ENCODE measurements at regions not wholly inside any gene's neighbourhood (a gene's known extent, or its start where the extent isn't known, plus 50 kb on each side); places are given as distances from the start of the nearest gene placed in this dataset.

- no peak for TF ChIP-seq POLR2AphosphoS5 (IDR thresholded peaks at IDR 0.05; ENCODE audit: low read depth, low read length)
- TF ChIP-seq TCF7L2 (IDR thresholded peaks at IDR 0.05; ENCODE audit: low read depth, low read length) = no peak
- TF ChIP-seq, protein P1, sequence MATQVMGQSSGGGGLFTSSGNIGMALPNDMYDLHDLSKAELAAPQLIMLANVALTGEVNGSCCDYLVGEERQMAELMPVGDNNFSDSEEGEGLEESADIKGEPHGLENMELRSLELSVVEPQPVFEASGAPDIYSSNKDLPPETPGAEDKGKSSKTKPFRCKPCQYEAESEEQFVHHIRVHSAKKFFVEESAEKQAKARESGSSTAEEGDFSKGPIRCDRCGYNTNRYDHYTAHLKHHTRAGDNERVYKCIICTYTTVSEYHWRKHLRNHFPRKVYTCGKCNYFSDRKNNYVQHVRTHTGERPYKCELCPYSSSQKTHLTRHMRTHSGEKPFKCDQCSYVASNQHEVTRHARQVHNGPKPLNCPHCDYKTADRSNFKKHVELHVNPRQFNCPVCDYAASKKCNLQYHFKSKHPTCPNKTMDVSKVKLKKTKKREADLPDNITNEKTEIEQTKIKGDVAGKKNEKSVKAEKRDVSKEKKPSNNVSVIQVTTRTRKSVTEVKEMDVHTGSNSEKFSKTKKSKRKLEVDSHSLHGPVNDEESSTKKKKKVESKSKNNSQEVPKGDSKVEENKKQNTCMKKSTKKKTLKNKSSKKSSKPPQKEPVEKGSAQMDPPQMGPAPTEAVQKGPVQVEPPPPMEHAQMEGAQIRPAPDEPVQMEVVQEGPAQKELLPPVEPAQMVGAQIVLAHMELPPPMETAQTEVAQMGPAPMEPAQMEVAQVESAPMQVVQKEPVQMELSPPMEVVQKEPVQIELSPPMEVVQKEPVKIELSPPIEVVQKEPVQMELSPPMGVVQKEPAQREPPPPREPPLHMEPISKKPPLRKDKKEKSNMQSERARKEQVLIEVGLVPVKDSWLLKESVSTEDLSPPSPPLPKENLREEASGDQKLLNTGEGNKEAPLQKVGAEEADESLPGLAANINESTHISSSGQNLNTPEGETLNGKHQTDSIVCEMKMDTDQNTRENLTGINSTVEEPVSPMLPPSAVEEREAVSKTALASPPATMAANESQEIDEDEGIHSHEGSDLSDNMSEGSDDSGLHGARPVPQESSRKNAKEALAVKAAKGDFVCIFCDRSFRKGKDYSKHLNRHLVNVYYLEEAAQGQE (IDR thresholded peaks at IDR 0.05; ENCODE audit: insufficient read depth in 1 of 2, low read depth in 2 of 2, low read length in 1 of 2) = no peak
Observed at GRCh38 chr11:25891960-25892359, 440.0 kb upstream of the ANO3 start.

GRCh38 chr11:25899617-25900160, 432.2 kb upstream of the ANO3 start:
- Histone ChIP-seq H3K27ac (ENCODE audit: low read length) (no peak overlapping the region), H3K36me3 (ENCODE audit: control insufficient read depth, insufficient read depth, low read length) (no peaks in the 10 kb centered on the region), H3K4me1 (ENCODE audit: control insufficient read depth, insufficient read depth, low read length) (no peaks in the 10 kb centered on the region), H3K9me3 (ENCODE audit: control insufficient read depth, insufficient read depth, low read depth, low read length) (no peaks in the 10 kb centered on the region), H3K4me3 (ENCODE audit: low read depth in 2 of 2, low read length in 2 of 2) (no peak overlapping the region), H3K27me3 (ENCODE audit: control insufficient read depth, insufficient read depth, low read length) (no peaks in the 10 kb centered on the region)
- TF ChIP-seq CTCF (IDR thresholded peaks at IDR 0.05) = no peak
- TF ChIP-seq SIN3A (IDR thresholded peaks at IDR 0.05; ENCODE audit: borderline replicate concordance, insufficient read depth, low read depth, low read length) = no peak
- no peak for TF ChIP-seq TCF7L2 (IDR thresholded peaks at IDR 0.05; ENCODE audit: low read depth, low read length)
- POLR2A ChIA-PET = no interaction called here
- in situ Hi-C loops (cut with HindIII; ENCODE audit: low pct_unique_long_range_greater_than_20kb, low sequenced_read_pairs) (no loop called here), intact Hi-C loops (cut with micrococcal nuclease; ENCODE audit: unreplicated experiment) (no loop called here)
- CTCF ChIA-PET = no interaction called here
- ATAC-seq (no peak), DNase-seq (ENCODE audit: low read depth, low spot score) (no peak)
- BruUV-seq (replicated peaks) = no TSS peak

More at GRCh38 chr11:25891960-25892359, 440.0 kb upstream of the ANO3 start:
- intact Hi-C loops (cut with micrococcal nuclease; ENCODE audit: unreplicated experiment) = no loop called here
- in situ Hi-C loops (cut with HindIII; ENCODE audit: low pct_unique_long_range_greater_than_20kb, low sequenced_read_pairs) = no loop called here
- Histone ChIP-seq H3K27ac (ENCODE audit: low read length) (no peak overlapping the region), H3K9me3 (ENCODE audit: control insufficient read depth, insufficient read depth, low read depth, low read length) (no peaks in the 10 kb centered on the region), H3K4me3 (ENCODE audit: low read depth in 2 of 2, low read length in 2 of 2) (no peak overlapping the region), H3K4me1 (ENCODE audit: control insufficient read depth, insufficient read depth, low read length) (no peaks in the 10 kb centered on the region), H3K27me3 (ENCODE audit: control insufficient read depth, insufficient read depth, low read length) (no peaks in the 10 kb centered on the region), H3K36me3 (ENCODE audit: control insufficient read depth, insufficient read depth, low read length) (no peaks in the 10 kb centered on the region)
- ChIA-PET POLR2A (no interaction called here), CTCF (no interaction called here)
- no TSS peak for BruUV-seq (replicated peaks)
- DNase-seq (ENCODE audit: low read depth, low spot score) (no peak), ATAC-seq (no peak)

DNA sequence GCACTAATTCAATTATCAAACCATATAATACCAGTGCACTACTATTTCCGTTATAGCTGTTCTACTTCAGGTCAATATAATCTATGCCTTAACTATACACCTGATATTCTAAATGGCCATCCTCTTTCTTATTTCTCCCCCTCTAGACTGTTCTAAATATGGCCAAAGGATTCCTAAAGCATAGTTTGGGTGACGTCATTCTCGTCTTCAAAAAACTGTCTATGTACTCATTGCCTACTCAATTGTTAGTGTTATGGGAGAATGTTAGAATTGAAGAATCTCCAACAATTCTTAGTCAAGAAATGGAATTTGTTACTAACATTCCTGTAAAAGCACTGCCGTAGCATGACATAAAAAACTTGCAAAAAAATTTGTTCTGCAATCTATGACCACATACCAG, 431.1 kb upstream of the ANO3 start:
- intact Hi-C loops (cut with micrococcal nuclease; ENCODE audit: unreplicated experiment) = no loop called here
- POLR2A ChIA-PET = no interaction called here
- BruUV-seq (replicated peaks) = no TSS peak

More for the DNA sequence above, 431.1 kb upstream of the ANO3 start:
- no peaks in the 10 kb centered on the region for H3K4me1 ChIP-seq (ENCODE audit: control insufficient read depth, insufficient read depth, low read length)
- DNase-seq (ENCODE audit: low read depth, low spot score) (no peak), ATAC-seq (no peak)
- CTCF ChIA-PET = no interaction called here
- H3K27ac ChIP-seq (ENCODE audit: low read length) = no peak overlapping the region
- H3K36me3 ChIP-seq (ENCODE audit: control insufficient read depth, insufficient read depth, low read length) = no peaks in the 10 kb centered on the region
- no peak overlapping the region for H3K4me3 ChIP-seq (ENCODE audit: low read depth in 2 of 2, low read length in 2 of 2)
- no peaks in the 10 kb centered on the region for H3K27me3 ChIP-seq (ENCODE audit: control insufficient read depth, insufficient read depth, low read length)
- TF ChIP-seq TCF7L2 (IDR thresholded peaks at IDR 0.05; ENCODE audit: low read depth, low read length) = no peak
- TF ChIP-seq POLR2AphosphoS5 (IDR thresholded peaks at IDR 0.05; ENCODE audit: low read depth, low read length) = no peak
- TF ChIP-seq, protein P1 (IDR thresholded peaks at IDR 0.05; ENCODE audit: insufficient read depth in 1 of 2, low read depth in 2 of 2, low read length in 1 of 2) = no peak
- no peak for TF ChIP-seq CTCF (IDR thresholded peaks at IDR 0.05)
- TF ChIP-seq SIN3A (IDR thresholded peaks at IDR 0.05; ENCODE audit: borderline replicate concordance, insufficient read depth, low read depth, low read length) = no peak
- no peaks in the 10 kb centered on the region for H3K9me3 ChIP-seq (ENCODE audit: control insufficient read depth, insufficient read depth, low read depth, low read length)
- in situ Hi-C loops (cut with HindIII; ENCODE audit: low pct_unique_long_range_greater_than_20kb, low sequenced_read_pairs) = no loop called here
